Stimulated activated CD8-positive, alpha-beta memory T cell treated with anti-CD3 and anti-CD28 coated beads, Interleukin-4, amount 100 ng/mL, for 24 hours (primary cell): ENCODE measurements at regions not wholly inside any gene's neighbourhood (a gene's known extent, or its start where the extent isn't known, plus 50 kb on each side); places are given as distances from the start of the nearest gene placed in this dataset.
"Not testable (repeated sequence)": the region's sequence is repeated elsewhere in the genome, so short reads cannot be mapped to it uniquely, and the experiment has no call there.

Experiments
- DNase-seq: peaks from one replicate; pipeline ENCODE4 v3.0.0-alpha.2; 2020; ENCODE audit warnings: low read depth

- DNase-seq = no peak
These were observed 83.3 kb upstream of the CREB5 start for GRCh38 chr7:28328822-28329660.

GRCh38 chr7:28329661-28330363 is 82.5 kb upstream of the CREB5 start:
- no peak for DNase-seq

- no peak for DNase-seq
These were observed 81.8 kb upstream of the CREB5 start for GRCh38 chr7:28330384-28331070.

- DNase-seq = no peak
These were observed 80.3 kb upstream of the CREB5 start for GRCh38 chr7:28332046-28332445.

GRCh38 chr7:28333548-28333947 is 78.8 kb upstream of the CREB5 start:
- not testable (repeated sequence) for DNase-seq

GRCh38 chr7:28336806-28337205 is 75.5 kb upstream of the CREB5 start:
- no peak for DNase-seq

GRCh38 chr7:28338041-28338440 is 74.3 kb upstream of the CREB5 start:
- no peak for DNase-seq

GRCh38 chr7:28343462-28343861 is 68.9 kb upstream of the CREB5 start:
- DNase-seq = no peak

GRCh38 chr7:28346256-28346655 is 66.1 kb upstream of the CREB5 start:
- no peak for DNase-seq

GRCh38 chr7:28346676-28347363 is 65.5 kb upstream of the CREB5 start:
- no peak for DNase-seq

- DNase-seq = no peak
These were observed 64.6 kb upstream of the CREB5 start for GRCh38 chr7:28347475-28348318.

- no peak for DNase-seq
These were observed 63.7 kb upstream of the CREB5 start for GRCh38 chr7:28348636-28349035.

- DNase-seq = no peak
These were observed 62.7 kb upstream of the CREB5 start for GRCh38 chr7:28349637-28350036.

GRCh38 chr7:28350662-28351061 is 61.7 kb upstream of the CREB5 start:
- no peak for DNase-seq

GRCh38 chr7:28351450-28351849 is 60.9 kb upstream of the CREB5 start:
- DNase-seq = no peak

GRCh38 chr7:28354601-28355402 is 57.5 kb upstream of the CREB5 start:
- no peak for DNase-seq

GRCh38 chr7:28355635-28356319 is 56.5 kb upstream of the CREB5 start:
- DNase-seq = no peak

- DNase-seq = no peak
These were observed 55.7 kb upstream of the CREB5 start for GRCh38 chr7:28356619-28357018.

GRCh38 chr7:28358423-28358868 is 53.9 kb upstream of the CREB5 start:
- DNase-seq = no peak

- no peak for DNase-seq
These were observed 51.6 kb upstream of the CREB5 start for GRCh38 chr7:28360739-28361138.
